Suprapubic skin (tissue), 4 donors: ENCODE measurements at regions not wholly inside any gene's neighbourhood (a gene's known extent, or its start where the extent isn't known, plus 50 kb on each side); places are given as distances from the start of the nearest gene placed in this dataset.

Source experiments
- CTCF ChIP-seq, 2 donors: fragments of 200-600 bp in 1 of 2; fragments of 450-650 bp in 1 of 2; sonication (generic) in 1 of 2; IDR thresholded peaks; one replicate each; pipeline ENCODE4 v1.5.1; 2016 to 2019; ENCODE audit warnings: antibody characterized with exemption in 2 of 2, mild to moderate bottlenecking in 1 of 2, moderate library complexity in 1 of 2
- EP300 ChIP-seq: sonication (generic); formaldehyde crosslinking; IDR thresholded peaks from one replicate; pipeline ENCODE4 v1.6.1; 2017; ENCODE audit warnings: antibody characterized with exemption
- POLR2A ChIP-seq, 2 donors: fragments of 450-650 bp; IDR thresholded peaks; one replicate each; pipeline ENCODE4 v1.6.1; 2017; ENCODE audit warnings: antibody characterized with exemption in 2 of 2, mild to moderate bottlenecking in 2 of 2, moderate library complexity in 2 of 2
- POLR2AphosphoS5 ChIP-seq, 3 donors: sonication (generic); formaldehyde crosslinking; IDR thresholded peaks; one replicate each; pipeline ENCODE4 v1.6.1; 2017; ENCODE audit warnings: antibody characterized with exemption in 3 of 3

- TF ChIP-seq POLR2AphosphoS5 (IDR thresholded peaks at IDR 0.05) (no peak), CTCF (IDR thresholded peaks at IDR 0.05) (no peak), POLR2A (IDR thresholded peaks at IDR 0.05) (no peak), EP300 (no peak)
Observed at GRCh38 chr13:80058626-80059025, 282.3 kb downstream of the SPRY2 start.
